ENCODE measurements at regions not wholly inside any gene's neighbourhood (a gene's known extent, or its start where the extent isn't known, plus 50 kb on each side); places are given as distances from the start of the nearest gene placed in this dataset.
"Not testable (repeated sequence)": the region's sequence is repeated elsewhere in the genome, so short reads cannot be mapped to it uniquely, and the experiment has no call there.

DNA sequence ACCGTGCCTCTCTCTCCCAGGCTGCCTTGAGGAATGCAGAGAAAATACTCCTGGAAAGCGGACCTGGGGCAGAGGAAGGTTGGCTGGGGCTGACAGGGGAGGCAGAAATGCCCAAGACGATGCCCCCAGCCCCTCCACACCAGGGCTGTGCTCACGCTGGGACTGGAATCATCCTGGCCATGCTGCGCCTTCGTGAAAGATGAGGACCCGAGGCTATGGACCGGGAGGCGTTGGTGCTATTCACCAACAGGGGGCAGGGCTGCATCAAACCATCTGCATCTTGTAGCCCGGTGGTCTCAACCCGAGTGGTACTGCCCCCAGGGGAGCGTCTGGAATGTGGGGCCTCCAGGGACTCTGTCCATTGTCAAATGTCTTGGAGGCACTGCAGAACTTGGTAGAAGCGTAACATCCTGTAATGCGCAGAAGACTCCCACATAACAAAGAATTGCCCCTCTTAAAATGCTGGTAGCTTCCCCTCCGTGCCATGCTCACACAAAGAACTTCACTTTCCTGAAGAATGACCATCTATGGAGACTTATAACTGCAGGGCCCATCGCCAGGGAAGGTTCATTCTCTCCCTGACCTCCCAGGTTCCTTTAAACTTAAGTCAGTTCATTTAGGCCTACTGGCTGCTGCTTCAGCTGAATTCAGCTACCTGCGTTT is 251.2 kb downstream of the RRAGC start:
- DNase-seq, result peak; percentile 45

DNA sequence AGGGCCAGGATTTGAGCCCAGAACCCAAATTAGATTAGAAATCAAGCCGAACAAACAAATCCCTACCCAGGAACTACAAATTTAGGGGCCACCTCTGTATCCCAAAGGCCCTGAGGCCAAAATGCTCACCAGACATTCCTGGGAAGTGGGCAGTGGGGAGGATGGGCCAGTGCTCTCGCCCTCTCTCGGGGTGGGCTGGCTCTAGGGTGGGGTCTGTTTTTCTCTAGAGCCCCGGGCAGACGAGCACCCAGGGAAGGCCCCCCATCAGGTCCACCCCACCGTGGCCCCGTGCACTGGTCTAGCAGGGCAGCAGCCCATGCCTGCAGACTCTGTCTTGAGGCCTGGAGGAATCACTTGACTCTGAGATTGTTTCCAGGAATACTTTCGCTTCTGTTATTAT is 252.0 kb downstream of the RRAGC start:
- no peak for DNase-seq

DNA sequence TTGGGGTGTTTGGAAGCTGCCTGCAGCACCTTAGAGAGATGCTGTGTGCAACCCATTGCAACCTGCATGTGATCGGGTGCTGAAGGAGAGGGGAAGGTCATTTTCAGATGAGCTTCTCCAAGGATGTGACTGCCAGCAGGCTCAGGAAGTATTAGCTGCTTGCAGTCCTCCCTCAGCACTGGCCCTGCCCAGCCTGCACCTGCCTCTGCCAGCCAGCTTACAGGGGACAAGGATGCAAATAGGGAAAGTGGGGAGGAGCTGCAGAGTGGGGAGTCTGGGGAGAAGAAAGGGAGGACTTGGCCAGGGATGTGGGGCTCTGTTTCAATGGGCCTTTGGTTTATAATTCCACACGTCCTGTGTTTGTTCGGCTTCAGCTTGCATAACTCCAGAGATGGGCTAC is 254.5 kb downstream of the RRAGC start:
- DNase-seq, result no peak

DNA sequence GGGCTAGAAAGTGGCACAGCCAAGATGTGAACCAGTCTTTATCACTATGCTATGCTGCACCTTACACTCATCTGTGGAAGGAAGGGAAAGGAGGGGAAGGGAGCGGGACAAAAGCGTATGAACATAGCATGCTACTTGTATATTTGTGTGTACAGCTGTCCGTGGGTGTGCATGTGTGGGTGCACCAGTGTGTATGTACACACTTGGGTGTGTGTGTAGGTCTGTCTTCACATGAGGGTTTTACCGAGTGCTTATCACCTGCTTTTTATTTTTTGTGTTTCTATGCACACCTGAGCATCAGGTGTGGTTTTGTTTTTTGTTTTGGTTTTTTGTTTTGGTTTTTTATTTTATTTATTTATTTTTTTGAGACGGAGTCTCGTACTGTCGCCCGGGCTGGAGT is 255.7 kb downstream of the RRAGC start:
- DNase-seq, result no peak

DNA sequence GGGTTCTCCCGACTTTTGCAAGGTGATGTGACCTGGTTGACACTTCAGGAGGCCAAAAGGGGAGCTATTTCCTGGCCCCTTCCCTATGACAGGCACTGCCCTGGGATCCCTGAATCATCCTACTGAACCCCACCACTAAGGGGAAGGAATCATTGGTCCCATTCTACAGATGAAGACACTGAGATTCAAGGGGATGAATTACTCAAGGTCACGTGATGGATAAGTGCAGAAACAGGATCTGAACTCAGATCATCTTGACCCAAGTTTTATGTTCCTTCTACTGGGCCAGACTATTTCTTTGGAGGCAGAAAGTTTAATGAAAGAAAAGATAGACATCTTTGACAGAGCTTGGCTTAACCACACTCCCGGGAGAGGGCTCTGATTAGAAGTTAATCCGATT is 258.7 kb downstream of the RRAGC start:
- DNase-seq, result no peak

DNA sequence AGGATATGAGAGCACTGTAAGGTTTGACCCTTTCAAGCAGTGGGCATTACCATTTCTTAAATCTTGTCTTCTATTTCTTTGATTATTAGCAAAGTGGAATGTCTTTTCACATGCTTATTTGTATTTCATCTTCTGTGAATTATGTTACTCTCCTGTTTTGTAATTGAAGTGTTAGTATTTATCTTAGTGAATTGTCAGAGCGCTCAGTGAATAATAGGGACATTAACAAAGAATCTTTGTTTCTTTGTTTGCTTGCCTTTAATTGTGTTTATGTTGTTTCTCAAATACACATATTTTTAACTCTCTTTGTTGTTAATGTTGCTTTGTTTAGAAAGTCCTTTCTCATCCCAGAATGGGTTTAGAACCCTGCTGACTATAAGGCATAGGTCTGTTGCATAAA is 259.3 kb downstream of the RRAGC start:
- no peak for DNase-seq

DNA sequence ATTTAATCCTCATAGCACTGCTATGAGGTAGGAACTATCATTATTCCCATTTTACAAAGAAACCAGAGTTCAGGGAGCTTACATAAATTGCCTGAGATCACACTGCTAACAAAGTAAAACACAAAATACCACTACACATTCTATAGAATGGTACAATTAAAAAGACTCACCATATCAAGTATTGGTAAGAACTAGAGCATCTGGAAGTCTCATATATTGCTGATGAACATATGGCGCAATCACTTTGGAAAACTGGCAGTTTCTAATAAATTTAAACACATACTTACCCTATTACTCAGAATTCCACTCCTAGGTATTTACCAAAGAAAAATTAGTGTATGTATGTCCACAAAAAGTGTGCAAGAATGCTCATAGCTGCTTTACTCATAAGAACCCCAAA is 261.5 kb downstream of the RRAGC start:
- no peak for DNase-seq

DNA sequence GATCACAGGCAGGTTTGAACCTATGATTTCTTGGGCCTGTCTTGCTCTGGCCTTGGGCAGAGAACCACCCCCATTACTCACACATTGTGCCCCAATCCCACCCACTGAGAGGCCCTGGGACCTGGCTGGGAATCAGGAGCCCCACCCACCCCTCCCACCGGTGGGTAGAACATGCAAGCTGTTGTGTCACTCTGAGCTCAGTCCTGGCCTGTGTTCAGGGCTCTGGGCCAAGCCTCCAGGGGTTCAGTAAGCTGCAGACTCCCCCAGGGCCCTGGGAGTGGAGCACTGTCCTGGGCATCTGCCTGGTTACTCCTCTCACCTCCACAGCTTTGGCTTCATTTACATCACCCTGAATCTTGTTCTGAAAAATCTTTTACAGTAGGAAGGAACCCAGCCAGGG is 270.5 kb downstream of the RRAGC start:
- no peak for DNase-seq

DNA sequence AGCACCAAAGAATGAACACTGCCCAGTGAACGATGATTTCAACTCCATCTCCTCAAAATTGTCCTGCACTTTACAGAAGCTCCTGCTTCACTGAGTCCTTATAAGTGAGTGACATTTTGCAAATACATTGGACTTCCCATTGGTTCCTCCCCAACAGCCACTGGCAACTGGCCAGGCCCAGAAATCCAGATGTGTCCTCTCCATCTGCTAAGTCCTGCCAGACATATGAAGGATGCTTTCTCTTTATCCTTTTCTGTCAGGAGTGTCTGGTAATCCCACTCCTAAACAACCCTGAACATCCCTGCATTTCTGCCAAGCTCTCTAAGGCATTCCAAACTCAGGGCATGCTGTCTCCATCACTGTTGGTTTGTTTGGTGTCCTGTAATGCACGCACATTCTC is 271.8 kb downstream of the RRAGC start:
- no peak for DNase-seq

DNA sequence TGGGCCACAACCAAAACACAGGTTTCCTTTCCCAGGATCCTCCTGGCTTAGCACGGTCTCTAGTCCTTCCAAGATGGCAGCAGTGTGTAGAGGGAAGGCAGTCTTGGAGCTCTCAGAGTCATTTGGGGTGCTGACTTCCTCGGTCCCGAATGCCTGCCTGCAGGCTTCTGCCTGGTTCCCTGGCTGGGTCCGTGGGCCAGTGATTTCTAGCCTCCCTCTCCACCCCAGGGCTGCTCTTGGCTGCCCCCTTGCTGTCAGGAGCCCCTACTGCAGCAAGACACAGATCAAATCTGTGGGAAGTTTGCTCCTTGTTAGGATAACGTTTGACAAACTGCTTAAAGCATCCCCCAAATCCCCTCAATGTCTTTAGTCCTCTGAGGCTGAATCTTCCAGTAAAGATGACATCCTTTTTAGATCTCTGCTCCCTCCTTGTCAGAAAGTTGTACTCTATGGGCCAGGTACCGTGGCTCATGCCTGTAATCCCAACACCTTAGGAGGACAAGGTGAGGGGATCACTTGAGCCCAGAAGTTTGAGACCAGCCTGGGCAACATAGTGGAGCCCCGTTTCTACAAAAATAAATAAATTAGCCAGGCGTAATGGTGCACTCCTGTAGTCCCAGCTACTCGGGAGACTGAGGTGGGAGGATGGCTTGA is 272.5 kb downstream of the RRAGC start:
- DNase-seq, result peak; percentile 75

DNA sequence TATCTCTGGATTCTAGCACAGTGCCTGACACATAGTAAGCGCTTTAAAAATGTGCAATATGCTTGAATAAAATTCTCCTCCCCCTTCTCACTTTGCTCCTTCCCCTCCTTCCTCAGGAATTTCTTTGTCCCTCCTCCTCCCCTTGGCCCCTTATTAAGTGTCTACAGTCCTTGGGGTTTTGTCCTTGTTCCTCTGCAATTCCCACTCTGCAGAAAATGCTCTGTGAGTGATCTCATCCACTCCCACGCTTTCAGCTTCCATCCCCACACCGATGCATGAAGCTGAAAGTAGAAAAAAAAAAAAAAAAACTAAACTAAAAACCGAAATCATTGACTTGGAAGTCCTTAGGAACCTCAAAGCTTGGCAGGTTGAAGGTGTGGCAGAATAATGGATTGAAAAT is 273.6 kb downstream of the RRAGC start:
- no peak for DNase-seq

DNA sequence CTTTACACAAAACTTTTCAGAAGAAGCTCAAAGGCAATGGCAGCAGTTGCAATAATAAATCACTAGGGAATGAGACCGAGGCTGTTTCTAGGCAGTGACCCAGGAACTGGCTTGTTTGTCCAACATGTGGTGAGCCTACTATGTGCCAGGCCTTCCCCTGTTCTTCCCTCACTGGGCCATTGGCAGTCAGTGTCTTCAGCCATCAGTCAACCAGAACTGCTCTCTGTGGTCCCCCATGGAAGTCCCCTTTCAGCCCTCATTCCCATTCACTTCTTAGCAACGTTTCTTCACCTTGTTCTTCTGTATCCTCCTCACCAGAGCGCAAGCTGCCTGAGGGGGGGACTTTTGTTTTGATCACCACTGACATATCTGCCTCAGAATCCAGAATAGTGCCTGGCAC is 274.1 kb downstream of the RRAGC start:
- DNase-seq, result no peak

DNA sequence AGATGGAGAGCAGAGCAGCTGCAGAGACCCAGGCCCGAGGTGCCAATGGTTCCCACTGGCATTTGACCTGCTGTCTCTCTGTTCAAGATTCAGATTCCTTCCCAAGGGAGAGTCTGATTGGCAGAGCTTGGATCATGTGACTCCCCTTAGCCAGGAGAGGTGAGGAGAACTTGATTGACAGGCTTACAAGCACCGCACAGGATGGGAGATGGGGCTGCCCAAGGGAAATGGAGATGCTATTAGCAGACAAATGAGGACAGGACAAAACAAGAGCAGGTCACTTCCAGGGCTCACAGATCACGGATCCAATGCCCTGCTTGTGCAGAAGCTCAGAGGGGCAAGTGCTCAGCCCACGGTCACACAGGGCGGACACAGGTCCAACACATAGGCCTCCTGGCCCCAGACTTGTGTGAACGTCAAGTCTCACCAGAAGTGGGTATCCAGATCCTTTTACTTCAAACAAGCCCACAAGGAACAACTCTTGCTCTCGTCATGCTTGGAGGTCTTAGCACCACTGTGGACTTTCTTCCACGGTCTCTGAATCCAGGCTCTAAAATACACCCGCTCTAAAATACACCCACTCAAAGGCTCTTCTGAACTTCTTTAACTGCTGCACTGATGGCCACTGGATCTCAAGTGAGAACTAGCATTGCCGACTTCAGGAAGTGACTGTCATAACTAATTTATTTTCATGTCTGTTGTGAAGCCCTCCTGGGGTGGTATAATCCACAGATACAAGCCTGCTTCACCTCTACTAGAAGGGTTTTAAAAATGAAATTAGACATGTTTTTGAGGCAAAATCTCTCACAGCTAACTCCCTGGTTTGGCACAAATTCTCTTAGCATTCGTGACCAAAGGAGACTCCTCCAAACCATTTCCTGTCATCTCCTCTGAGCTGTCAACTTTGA is 274.9 kb downstream of the RRAGC start:
- no peak for DNase-seq

DNA sequence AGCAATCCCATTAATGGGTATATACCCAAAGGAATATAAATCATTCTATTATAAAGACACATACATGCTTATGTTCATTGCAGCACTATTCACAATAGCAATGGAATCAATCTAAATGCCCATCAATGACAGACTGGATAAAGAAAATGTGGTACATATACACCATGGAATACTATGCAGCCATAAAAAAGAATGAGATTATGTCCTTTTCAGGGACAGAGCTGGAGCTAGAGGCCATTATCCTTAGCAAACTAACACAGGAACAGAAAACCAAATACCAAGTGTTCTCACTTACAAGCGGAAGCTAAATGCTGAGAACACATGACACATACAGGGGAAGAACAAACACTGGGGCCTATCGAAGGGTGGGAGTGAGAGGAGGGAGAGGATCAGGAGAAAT is 276.3 kb downstream of the RRAGC start:
- not testable (repeated sequence) for DNase-seq

DNA sequence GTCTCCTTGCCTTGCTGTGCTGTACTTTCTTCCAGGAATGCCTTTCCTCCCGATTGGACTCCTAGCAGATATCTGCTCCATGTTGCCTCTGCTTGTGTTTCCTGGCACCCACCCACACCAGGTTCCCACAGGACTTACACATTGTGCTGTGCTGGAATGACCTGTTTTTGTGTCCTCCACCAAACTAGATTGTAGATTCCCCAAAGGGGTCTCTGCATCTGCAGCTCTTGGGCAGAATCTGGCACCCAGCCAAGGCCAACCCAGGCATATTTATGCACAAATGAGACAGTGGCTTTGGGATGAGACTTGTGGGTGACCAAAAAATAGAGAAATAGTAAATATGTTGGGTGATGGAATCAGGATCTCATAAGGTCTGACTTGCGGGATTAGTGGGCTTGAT is 278.2 kb downstream of the RRAGC start:
- no peak for DNase-seq

DNA sequence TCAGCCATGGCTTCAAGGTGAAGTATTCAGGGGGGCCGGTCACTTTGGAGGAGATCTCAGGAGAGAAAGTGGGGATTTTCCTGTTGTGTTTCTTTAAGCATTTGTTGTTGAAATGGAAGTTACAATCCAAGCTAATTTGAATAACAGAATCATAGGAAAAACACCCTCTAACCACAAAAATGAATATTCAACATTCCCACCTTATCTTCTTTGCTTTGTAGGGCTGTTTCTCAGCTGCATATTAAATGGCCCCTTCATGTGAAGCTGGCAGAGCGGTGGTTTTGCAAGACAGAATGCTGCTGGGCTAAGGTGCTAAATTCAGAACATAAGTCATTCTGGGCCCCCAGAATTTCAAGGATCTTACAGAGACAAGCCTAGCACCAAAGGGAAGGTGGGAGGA is 279.0 kb downstream of the RRAGC start:
- no peak for DNase-seq

DNA sequence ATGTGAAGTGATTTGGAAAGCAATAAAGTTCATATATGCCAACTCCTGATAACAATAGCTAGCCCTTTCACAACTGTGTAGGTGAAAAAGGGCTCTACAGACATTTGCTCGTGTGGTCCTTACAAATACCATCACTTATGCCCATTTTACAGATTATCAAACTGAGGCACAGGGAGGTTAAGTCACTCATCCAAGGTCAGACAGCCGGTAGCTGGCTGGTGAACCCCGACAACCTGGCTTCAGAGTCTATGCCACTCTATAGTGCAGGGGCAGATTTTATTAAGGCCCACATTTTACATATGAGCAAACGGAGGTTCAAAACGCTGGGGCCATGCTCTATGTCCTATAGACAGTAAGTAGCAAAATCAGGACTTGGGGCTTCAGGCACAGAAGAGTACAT is 280.5 kb downstream of the RRAGC start:
- no peak for DNase-seq

DNA sequence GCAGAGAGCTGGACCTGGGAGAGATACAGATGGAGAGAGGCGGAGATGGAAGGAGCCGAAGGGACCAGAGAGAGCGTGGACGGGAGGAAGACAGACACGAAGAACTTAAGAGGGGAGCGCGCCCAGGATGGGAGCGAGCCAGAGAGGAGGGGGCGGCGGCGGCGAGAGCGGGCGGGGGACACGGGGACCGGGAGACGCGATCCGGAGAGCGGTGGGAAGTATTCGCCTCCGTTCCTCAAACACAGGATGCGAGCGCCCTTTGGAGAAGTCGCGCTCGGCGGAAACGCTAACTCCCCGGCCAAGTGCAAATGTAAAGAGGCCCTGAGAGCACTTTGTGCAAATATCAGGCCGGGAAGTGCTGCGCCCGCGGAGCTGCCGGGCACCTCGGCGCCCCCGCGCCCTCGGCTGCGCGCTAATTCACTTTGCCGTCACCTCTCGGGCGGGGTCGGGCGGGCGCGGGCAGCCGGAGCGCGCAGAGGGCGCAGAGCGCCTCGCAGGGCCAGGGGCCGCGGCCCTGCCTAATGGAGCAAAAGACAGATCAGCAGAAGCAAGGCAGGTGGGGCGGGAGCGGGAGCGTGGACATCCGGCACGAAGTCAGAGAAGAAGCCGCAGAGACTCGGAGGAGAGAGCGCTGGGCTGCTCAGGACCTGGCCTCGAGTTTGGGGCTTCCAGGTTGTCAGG is 281.2 kb downstream of the RRAGC start:
- no peak for DNase-seq

DNA sequence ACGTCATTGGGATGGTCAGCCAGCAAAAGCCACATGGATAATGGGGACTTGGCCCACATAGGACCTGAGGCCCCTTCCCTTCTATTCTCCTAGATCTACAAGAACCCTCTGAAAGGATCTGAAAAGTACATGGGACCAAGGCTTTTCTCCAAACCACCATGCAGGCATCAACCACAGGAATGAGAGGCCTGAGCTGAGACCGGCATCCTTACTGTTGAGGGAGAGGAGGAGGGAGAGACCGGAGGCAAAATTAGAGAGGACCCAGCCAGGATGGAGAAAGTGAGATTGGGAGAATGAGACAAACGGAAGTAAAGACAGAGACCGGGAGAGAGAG is 281.7 kb downstream of the RRAGC start:
- DNase-seq, result no peak

DNA sequence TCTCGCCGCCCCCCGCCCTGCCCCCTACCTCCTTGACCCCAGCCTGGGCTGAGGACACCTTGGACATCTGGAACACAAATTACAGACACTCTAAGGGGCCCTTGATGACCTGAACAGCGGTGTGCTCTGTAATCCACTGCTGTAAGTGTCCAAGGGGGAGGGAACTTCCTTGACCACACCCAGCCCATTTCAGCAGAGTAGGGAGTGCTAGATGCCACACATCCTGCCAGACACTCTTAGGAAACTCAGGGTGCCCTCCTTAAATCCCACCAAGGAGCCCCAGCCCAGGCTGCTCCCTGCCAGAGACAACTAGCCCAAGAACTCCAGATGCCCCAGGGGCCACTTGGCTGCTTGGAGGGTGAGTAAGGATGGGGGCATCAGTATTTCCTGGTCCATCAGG is 282.2 kb downstream of the RRAGC start:
- no peak for DNase-seq

DNA sequence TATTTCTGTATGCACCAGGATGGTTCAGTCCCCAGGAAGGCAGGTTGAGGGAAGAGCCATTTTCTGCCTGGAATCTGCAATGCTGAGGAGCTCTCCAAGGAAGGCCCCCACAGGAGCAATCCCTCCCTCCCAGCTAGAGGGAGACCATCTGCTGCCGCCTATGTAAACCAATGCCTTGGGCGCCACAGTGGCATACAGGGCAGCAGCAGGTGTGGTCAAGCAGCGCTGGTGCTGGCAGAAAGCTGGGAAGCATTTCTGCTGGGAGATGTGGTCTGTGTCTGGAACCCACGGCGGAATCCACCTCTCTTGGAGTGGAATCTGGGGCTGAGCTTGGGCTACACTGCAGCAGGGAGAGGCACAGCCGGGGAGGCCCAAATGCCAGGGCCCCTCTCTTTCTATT is 283.3 kb downstream of the RRAGC start:
- no peak for DNase-seq

DNA sequence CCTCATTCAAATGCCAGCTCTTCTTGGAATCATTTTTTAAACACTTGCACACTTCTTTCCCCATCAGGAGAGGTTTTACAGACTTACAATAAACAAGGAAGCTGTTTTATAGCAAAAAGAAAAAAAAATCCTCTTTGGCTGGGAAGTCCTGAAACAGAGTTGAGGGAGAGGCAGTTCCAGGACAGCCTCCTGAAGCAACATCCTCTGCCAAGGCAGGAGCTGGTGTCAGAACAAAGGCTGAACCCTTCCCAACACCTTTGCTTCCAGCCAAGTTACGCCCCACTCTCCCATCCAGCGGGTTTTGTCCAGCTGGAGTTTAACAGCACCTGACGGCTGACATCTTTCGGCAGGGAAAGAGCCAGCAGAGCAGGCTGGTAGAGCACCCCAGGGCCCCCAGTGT is 287.8 kb downstream of the RRAGC start:
- DNase-seq, result no peak

DNA sequence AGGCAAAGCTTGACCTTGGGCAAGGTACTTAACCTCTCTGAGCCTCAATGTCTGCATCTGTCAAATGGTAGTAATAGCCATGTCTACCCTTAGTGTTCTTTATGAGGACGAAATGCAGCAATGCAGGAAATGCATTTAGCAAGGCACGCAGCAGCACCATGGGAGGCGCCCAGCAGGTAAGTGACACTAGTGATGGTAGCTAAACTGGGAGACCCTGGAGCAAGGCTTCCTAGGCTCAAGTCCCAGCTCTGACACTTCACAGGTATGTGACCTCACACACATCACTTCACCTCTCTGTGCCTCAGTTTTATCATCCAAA is 289.0 kb downstream of the RRAGC start:
- no peak for DNase-seq
